SU-DHL-6 (cell line): ENCODE measurements at regions not wholly inside any gene's neighbourhood (a gene's known extent, or its start where the extent isn't known, plus 50 kb on each side); places are given as distances from the start of the nearest gene placed in this dataset.

Experiments used
- EZH2phosphoT487 ChIP-seq: fragments of 200-600 bp; sonication (generic), shearing (Covaris generic); conservative IDR thresholded peaks from 2 replicates; pipeline ENCODE4 v1.6.1; 2018; ENCODE audit warnings: mild to moderate bottlenecking, antibody characterized with exemption, low read length, moderate library complexity, mixed read lengths
- TF ChIP-seq, protein P1 (sequence below): fragments of 200-600 bp; sonication (generic); IDR thresholded peaks from one replicate; pipeline ENCODE4 v1.5.1; 2017; ENCODE audit warnings: antibody characterized with exemption, mild to moderate bottlenecking, low read length, moderate library complexity; ENCODE audit not compliant: insufficient read depth, poor library complexity, severe bottlenecking

DNA sequence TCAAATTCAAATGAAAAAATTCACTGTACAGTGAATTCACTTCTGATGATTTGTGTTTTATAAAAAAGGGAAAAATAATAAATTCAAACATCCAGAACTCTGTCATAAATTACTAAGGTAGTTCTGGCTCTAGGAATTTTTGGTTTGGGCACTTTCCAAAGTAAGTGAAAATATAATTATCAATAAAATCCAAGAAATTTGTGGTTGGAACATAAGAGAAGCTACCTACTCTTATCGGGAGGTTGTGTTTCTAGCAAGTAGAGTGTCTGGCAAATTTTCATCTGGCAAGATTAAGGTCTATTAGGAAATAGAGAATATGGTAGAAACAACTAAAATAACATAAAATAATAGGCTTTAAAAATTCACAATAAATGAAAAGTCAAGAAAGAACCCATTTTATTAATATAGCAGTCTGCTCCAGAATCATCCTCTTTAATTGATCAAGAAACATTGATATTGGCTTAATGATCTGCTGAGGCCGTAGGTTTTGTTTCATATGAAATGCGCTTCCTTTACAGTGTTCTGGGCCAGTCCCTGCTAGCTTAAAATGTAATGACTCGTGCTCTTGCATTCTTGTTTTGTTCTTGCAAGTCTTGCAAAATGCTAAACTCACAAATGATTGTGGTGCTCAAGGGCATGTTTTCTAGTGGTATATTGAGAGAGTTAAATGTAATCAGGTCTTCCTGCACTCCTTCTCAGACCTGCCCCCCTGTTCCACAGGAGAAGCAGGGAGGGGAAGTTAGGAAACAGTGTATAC lies 331.4 kb downstream of the RAPGEF2 start:
- TF ChIP-seq, protein P1, sequence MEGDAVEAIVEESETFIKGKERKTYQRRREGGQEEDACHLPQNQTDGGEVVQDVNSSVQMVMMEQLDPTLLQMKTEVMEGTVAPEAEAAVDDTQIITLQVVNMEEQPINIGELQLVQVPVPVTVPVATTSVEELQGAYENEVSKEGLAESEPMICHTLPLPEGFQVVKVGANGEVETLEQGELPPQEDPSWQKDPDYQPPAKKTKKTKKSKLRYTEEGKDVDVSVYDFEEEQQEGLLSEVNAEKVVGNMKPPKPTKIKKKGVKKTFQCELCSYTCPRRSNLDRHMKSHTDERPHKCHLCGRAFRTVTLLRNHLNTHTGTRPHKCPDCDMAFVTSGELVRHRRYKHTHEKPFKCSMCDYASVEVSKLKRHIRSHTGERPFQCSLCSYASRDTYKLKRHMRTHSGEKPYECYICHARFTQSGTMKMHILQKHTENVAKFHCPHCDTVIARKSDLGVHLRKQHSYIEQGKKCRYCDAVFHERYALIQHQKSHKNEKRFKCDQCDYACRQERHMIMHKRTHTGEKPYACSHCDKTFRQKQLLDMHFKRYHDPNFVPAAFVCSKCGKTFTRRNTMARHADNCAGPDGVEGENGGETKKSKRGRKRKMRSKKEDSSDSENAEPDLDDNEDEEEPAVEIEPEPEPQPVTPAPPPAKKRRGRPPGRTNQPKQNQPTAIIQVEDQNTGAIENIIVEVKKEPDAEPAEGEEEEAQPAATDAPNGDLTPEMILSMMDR: no peak
- no peak for TF ChIP-seq EZH2phosphoT487
